Cerebellar cortex (tissue), 1 donor: ENCODE measurements at regions not wholly inside any gene's neighbourhood (a gene's known extent, or its start where the extent isn't known, plus 50 kb on each side); places are given as distances from the start of the nearest gene placed in this dataset.
A peak's percentile ranks its signal among the peaks of the same experiment; 100 is the strongest.

Experiments
- DNase-seq: peaks from one replicate; pipeline ENCODE4 v3.0.0-alpha.2; 2015; ENCODE audit warnings: low spot score

- DNase-seq, result no peak
Observed at GRCh38 chr11:119793335-119793984, 64.5 kb upstream of the NECTIN1 start.

GRCh38 chr11:119791701-119792151 lies 62.7 kb upstream of the NECTIN1 start:
- no peak for DNase-seq

GRCh38 chr11:119791047-119791446 lies 62.0 kb upstream of the NECTIN1 start:
- DNase-seq, result no peak

GRCh38 chr11:119790476-119790875 lies 61.5 kb upstream of the NECTIN1 start:
- DNase-seq, result no peak

- no peak for DNase-seq
Observed at GRCh38 chr11:119789766-119790407, 60.9 kb upstream of the NECTIN1 start.

- DNase-seq, result no peak
Observed at GRCh38 chr11:119788911-119789560, 60.0 kb upstream of the NECTIN1 start.

- no peak for DNase-seq
Observed at GRCh38 chr11:119788096-119788883, 59.3 kb upstream of the NECTIN1 start.

- no peak for DNase-seq
Observed at GRCh38 chr11:119787074-119787461, 58.1 kb upstream of the NECTIN1 start.

- DNase-seq, result no peak
Observed at GRCh38 chr11:119786431-119787073, 57.6 kb upstream of the NECTIN1 start.

GRCh38 chr11:119785131-119785530 lies 56.1 kb upstream of the NECTIN1 start:
- DNase-seq, result no peak

- no peak for DNase-seq
Observed at GRCh38 chr11:119784421-119784820, 55.4 kb upstream of the NECTIN1 start.

- no peak for DNase-seq
Observed at GRCh38 chr11:119783466-119784400, 54.7 kb upstream of the NECTIN1 start.

- peak; percentile 62 for DNase-seq
Observed at GRCh38 chr11:119782739-119783072, 53.7 kb upstream of the NECTIN1 start.

GRCh38 chr11:119782006-119782738 lies 53.2 kb upstream of the NECTIN1 start:
- no peak for DNase-seq

GRCh38 chr11:119780222-119780953 lies 51.4 kb upstream of the NECTIN1 start:
- DNase-seq, result no peak

- DNase-seq, result no peak
Observed at GRCh38 chr11:119779195-119780071, 50.4 kb upstream of the NECTIN1 start.
